ENCODE measurements at regions not wholly inside any gene's neighbourhood (a gene's known extent, or its start where the extent isn't known, plus 50 kb on each side); places are given as distances from the start of the nearest gene placed in this dataset.

DNA sequence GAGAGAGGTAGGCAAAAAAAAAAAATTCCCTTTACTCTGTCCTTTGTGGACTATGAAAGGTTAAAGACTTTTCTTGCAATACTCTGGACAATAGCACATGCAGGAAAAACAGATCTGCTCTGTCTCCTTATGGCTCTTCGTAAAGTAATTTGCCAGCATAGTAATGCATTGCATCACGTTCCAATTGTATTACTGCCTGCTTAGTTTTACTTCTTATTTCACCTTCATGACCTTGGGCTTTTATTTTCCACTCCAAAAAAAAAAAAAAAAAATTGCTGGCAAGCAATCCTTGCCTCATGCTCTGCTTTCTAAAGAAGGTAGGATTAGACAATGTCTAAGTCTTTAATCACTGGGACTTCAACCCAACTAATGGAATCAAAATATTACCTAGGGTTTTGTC lies 1802.7 kb downstream of the SUCLG1 start:
- DNase-seq (ENCODE audit: low read depth, low spot score): no peak
- H2AFZ ChIP-seq (ENCODE audit: control insufficient read depth, low read length): no peak overlapping the region
- no peak for FAIRE-seq
- no peaks in the 10 kb centered on the region for H3K9me1 ChIP-seq (ENCODE audit: control insufficient read depth, extremely low read depth, insufficient read depth, low read length)
- H3K9me3 ChIP-seq (ENCODE audit: control insufficient read depth, low read depth, low read length): peaks cover 4% of the 10 kb centered on the region
- dilution Hi-C loops (cut with MboI; ENCODE audit: extremely low pct_ligation_motif_present, low sequenced_read_pairs): no loop called here
- no peaks in the 10 kb centered on the region for H3K27me3 ChIP-seq (ENCODE audit: control insufficient read depth, extremely low read depth, insufficient read depth, low read length)
- no peaks in the 10 kb centered on the region for H3K79me2 ChIP-seq (ENCODE audit: control insufficient read depth, insufficient read depth, low read length)
- H3K4me1 ChIP-seq (ENCODE audit: control insufficient read depth, extremely low read depth, insufficient read depth, low read length): no peaks in the 10 kb centered on the region
- H3K27ac ChIP-seq (ENCODE audit: control insufficient read depth, insufficient read depth, low read length): no peak overlapping the region
- TF ChIP-seq, protein P1, sequence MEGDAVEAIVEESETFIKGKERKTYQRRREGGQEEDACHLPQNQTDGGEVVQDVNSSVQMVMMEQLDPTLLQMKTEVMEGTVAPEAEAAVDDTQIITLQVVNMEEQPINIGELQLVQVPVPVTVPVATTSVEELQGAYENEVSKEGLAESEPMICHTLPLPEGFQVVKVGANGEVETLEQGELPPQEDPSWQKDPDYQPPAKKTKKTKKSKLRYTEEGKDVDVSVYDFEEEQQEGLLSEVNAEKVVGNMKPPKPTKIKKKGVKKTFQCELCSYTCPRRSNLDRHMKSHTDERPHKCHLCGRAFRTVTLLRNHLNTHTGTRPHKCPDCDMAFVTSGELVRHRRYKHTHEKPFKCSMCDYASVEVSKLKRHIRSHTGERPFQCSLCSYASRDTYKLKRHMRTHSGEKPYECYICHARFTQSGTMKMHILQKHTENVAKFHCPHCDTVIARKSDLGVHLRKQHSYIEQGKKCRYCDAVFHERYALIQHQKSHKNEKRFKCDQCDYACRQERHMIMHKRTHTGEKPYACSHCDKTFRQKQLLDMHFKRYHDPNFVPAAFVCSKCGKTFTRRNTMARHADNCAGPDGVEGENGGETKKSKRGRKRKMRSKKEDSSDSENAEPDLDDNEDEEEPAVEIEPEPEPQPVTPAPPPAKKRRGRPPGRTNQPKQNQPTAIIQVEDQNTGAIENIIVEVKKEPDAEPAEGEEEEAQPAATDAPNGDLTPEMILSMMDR (optimal IDR thresholded peaks at IDR 0.05 in 1 of 3, IDR thresholded peaks at IDR 0.05 in 1 of 3, conservative IDR thresholded peaks at IDR 0.05 in 1 of 3; ENCODE audit: extremely low read depth in 1 of 3, insufficient read depth in 2 of 3, low read length in 3 of 3): no peak
- no peak for TF ChIP-seq EZH2 (IDR thresholded peaks at IDR 0.05; ENCODE audit: low read length)
- no peaks in the 10 kb centered on the region for H3K36me3 ChIP-seq (ENCODE audit: control insufficient read depth in 2 of 2, extremely low read depth in 1 of 2, insufficient read depth in 2 of 2, low read length in 2 of 2)
- no peak overlapping the region for H3K4me2 ChIP-seq (ENCODE audit: control insufficient read depth, extremely low read depth, insufficient read depth, low read depth, low read length)
- no peak overlapping the region for H3K4me3 ChIP-seq (ENCODE audit: control insufficient read depth in 2 of 3, extremely low read depth in 1 of 3, insufficient read depth in 2 of 3, low read depth in 1 of 3, low read length in 3 of 3)
- H3K9ac ChIP-seq (ENCODE audit: control insufficient read depth, extremely low read depth, insufficient read depth, low read length): no peak overlapping the region
- H4K20me1 ChIP-seq (ENCODE audit: control insufficient read depth, extremely low read depth, insufficient read depth, low read length): no peaks in the 10 kb centered on the region

DNA sequence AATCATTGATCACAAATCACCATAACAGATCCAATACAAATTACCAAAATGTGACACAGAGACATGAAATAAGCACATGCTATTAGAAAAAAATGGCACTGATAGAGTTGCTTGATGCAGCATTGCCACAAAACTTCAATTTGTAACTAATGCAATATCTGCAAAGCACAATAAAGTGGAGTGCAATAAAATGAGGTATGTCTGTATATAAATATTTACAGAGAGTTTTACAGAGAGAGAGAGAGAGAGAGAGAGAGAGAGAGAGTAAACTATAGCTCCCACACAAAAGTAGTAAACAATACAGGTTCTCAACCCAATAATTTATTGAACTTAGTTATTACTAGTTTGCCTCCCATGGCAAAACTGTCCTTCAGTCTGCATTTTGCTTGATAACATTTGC lies 1807.0 kb downstream of the SUCLG1 start:
- FAIRE-seq (no peak), DNase-seq (ENCODE audit: low read depth, low spot score) (no peak)
- dilution Hi-C loops (cut with MboI; ENCODE audit: extremely low pct_ligation_motif_present, low sequenced_read_pairs): no loop called here
- no peak overlapping the region for H3K9ac ChIP-seq (ENCODE audit: control insufficient read depth, extremely low read depth, insufficient read depth, low read length)
- TF ChIP-seq, protein P1 (optimal IDR thresholded peaks at IDR 0.05 in 1 of 3, IDR thresholded peaks at IDR 0.05 in 1 of 3, conservative IDR thresholded peaks at IDR 0.05 in 1 of 3; ENCODE audit: extremely low read depth in 1 of 3, insufficient read depth in 2 of 3, low read length in 3 of 3): no peak
- no peak for TF ChIP-seq EZH2 (IDR thresholded peaks at IDR 0.05; ENCODE audit: low read length)
- no peaks in the 10 kb centered on the region for H3K36me3 ChIP-seq (ENCODE audit: control insufficient read depth in 2 of 2, extremely low read depth in 1 of 2, insufficient read depth in 2 of 2, low read length in 2 of 2)
- no peaks in the 10 kb centered on the region for H3K4me1 ChIP-seq (ENCODE audit: control insufficient read depth, extremely low read depth, insufficient read depth, low read length)
- no peaks in the 10 kb centered on the region for H3K79me2 ChIP-seq (ENCODE audit: control insufficient read depth, insufficient read depth, low read length)
- H4K20me1 ChIP-seq (ENCODE audit: control insufficient read depth, extremely low read depth, insufficient read depth, low read length): no peaks in the 10 kb centered on the region
- H3K9me1 ChIP-seq (ENCODE audit: control insufficient read depth, extremely low read depth, insufficient read depth, low read length): no peaks in the 10 kb centered on the region
- no peak overlapping the region for H3K27ac ChIP-seq (ENCODE audit: control insufficient read depth, insufficient read depth, low read length)
- no peak overlapping the region for H3K4me2 ChIP-seq (ENCODE audit: control insufficient read depth, extremely low read depth, insufficient read depth, low read depth, low read length)
- peaks cover 2% of the 10 kb centered on the region for H3K9me3 ChIP-seq (ENCODE audit: control insufficient read depth, low read depth, low read length)
- no peaks in the 10 kb centered on the region for H3K27me3 ChIP-seq (ENCODE audit: control insufficient read depth, extremely low read depth, insufficient read depth, low read length)
- no peak overlapping the region for H3K4me3 ChIP-seq (ENCODE audit: control insufficient read depth in 2 of 3, extremely low read depth in 1 of 3, insufficient read depth in 2 of 3, low read depth in 1 of 3, low read length in 3 of 3)
- no peak overlapping the region for H2AFZ ChIP-seq (ENCODE audit: control insufficient read depth, low read length)
